NCI-H82 (cell line): ENCODE measurements at regions not wholly inside any gene's neighbourhood (a gene's known extent, or its start where the extent isn't known, plus 50 kb on each side); places are given as distances from the start of the nearest gene placed in this dataset.
"Not testable (repeated sequence)": the region's sequence is repeated elsewhere in the genome, so short reads cannot be mapped to it uniquely, and the experiment has no call there.

Source experiments
- DNase-seq: peaks from one replicate; lab custom pipeline; 2025; lab: John Stamatoyannopoulos, UW

DNA sequence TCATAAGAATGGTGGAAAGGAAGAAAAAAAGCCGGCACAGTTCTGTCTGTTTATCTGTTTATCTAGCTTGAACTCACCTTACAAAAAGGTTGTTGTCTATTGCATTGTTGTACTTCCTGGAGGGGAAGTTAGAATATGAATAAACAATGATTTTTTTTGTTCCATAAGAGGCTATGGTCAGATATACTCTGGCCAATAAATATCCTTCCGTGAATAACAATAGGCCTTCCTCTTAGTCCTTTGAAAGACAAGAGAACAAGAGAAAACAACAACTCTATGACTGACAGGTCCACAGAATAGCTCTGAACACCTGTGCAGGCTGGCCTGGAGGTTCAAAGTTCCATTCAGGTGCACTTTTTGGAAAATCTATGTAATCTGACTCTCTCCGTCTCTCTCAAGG, 192.8 kb upstream of the KRR1 start:
- no peak for DNase-seq

DNA sequence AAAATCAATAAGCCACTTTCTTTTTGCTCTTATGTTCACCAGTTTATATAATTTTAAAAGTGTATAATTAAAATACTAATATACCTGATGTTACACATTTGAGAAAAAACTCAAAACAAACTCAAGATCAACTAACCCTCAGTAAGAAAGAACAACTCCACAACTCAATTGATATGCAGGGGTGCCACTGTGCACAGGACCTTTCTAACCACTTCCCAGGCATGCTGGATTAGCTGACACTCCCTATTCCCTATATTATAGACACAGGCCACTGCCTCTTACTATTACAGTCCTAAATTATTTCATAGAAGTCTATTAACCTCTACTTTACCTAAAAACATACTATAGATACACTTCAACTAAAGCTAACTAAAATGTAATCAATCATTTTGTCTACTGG, 191.7 kb upstream of the KRR1 start:
- no peak for DNase-seq

DNA sequence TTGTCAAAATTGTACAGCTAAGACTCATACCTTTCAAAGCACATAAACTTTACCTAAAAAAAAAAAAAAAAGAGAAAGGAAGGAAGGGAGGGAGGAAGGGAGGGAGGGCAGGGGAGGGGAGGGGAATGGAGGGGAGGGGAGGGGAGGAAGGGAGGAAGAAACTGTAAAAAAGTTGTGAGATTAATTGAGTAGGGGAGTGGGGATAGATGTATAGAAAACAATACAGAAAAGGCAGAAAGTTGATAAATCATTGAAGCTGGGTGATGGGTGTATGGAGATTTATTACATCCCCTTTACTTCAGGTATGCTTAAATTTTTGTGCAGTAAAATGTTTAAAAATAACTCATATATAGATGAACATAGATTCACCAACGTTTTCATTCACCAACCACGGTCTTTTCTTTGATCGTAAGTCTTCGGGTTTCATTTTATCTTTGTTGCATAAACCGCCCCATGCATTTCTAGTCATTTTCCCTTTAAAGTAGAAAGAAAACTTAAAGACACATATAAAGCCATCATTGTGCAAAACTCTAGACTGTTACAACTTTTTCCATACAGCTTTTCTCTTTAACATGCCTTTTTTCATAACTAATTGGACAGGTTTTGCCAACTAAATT, 191.2 kb upstream of the KRR1 start:
- DNase-seq: no peak

DNA sequence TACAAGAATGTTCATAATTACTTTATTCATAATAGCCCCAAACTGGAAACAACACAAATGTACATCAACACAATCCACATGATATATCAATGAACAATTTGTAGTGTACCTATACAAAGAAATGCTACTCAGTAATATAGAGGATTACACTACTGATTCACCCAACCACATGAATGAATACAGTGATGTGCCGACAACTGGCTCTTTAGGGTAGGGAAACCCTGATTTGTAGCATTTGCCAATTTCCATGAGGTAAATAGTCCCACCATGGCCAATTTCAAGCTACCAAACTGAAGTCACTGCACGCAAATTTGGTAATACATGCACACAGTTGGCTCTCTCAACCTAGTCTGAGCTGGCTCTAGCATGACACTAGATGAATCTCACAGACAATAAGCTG, 190.4 kb upstream of the KRR1 start:
- DNase-seq: no peak

- no peak for DNase-seq
These were observed 188.5 kb upstream of the KRR1 start for GRCh38 chr12:75699728-75700496.

GRCh38 chr12:75699251-75699650, 187.8 kb upstream of the KRR1 start:
- DNase-seq: no peak

DNA sequence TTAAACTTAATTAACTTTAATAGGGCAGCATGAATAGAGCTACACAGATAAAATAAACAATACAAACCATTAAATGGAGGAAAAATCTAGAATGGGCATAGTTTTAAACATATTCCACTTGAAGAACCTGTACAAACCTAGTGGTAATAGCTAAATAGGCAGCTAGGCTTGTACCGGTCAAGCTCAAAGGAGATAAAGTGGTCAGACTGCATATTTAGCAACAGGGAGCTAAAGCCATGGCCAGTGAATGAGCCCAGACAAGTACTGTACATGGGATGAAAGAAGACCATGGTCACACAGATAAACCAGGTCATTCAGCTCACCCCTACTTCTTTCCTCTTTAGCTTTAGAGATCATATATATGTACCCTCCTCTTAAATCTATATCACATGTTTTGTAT, 186.6 kb upstream of the KRR1 start:
- no peak for DNase-seq

GRCh38 chr12:75695926-75696325, 184.5 kb upstream of the KRR1 start:
- no peak for DNase-seq

GRCh38 chr12:75694534-75695268, 183.3 kb upstream of the KRR1 start:
- no peak for DNase-seq

GRCh38 chr12:75692876-75693275, 181.5 kb upstream of the KRR1 start:
- no peak for DNase-seq

- no peak for DNase-seq
These were observed 179.0 kb upstream of the KRR1 start for GRCh38 chr12:75690296-75690955.

GRCh38 chr12:75686233-75686632, 174.8 kb upstream of the KRR1 start:
- not testable (repeated sequence) for DNase-seq

DNA sequence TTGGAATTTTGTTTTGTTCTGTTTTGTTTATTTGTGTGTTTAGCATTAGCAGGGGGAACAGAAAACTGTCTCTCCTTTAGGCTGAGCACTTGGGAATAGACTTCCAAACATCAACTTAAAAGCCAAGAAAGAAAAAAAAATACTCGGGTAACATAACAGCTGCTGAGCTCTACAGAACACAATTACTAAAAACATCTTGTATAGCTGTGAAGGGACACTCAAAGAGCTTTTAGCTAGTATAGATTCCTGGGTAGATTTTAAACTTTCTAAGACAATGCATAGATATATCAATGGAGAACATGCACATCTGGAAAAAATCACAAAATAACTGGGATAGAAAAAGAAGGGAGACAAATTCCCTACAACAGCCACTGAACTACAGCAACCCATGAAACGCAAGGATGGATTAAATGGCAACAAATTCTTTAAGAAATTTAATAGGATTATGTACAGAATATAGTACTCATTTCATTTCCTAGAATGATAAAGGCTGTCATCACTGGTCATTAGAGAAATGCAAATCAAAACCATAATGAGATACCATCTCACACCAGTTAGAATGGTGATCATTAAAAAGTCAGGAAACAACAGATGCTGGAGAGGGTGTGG, 174.3 kb upstream of the KRR1 start:
- DNase-seq: no peak

DNA sequence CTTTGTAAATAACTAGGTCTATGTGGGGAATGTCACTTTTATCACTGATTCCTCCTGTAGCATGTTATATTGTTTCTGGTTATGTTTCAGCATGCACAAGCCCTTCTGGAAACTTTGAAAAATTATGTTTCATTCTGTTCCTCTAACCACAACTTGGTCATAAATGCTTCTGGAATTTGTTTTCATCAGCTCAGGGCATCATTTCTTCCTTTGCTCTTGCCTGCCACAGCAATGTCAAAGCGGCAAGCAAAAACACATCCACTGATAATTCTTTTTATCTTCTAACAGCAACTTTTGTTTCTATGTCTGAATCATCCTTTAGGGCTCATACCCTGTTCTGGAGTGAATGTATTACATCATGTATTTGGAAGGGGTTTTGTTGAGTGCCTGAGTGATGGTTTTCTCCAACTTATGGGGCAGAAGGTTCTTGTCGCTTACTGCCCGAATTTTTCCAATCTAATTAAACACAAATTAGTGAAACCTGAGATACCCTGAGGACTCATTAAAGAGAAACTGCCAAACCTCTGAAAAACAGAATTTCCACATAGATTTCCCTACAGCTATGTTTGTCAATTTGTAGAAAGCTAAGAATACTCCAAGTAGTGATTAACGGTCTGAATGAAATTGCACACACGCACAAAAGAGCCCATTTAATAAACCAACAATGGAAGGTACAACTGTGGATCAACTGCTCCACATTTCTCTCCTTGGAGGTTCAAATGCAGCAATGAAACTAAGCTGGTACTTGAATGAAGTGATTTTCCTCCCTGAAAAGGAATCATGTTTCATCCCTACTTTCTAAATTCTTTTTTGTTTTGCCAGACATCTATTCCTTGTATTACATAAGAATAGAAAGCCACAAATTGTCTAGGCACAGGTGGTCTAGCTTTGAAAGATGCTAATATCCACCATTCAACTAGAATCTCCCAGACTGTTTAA, 173.5 kb upstream of the KRR1 start:
- no peak for DNase-seq

- not testable (repeated sequence) for DNase-seq
These were observed 172.7 kb upstream of the KRR1 start for GRCh38 chr12:75683995-75684586.

- no peak for DNase-seq
These were observed 171.8 kb upstream of the KRR1 start for GRCh38 chr12:75683220-75683619.

- DNase-seq: no peak
These were observed 166.1 kb upstream of the KRR1 start for GRCh38 chr12:75677522-75677921.

DNA sequence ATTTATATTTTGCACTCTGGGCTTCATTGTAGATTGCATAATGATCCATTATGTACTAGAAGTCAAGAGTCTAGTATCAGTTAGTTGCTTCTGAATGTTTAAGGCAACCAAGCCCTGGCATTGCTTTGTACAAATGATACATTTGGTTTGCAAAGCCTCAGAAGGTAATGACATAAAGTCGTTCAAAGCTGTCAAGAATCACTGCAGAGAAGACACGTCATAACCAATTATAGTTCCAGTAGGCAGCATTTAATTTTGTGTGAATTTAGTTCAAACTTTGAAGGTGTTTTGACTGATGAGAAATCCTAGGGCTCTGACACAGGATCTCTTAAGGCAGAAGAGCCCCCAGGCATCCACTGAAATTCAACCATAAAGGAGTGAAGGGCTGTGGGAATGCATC, 163.0 kb upstream of the KRR1 start:
- DNase-seq: no peak

GRCh38 chr12:75672200-75672599, 160.8 kb upstream of the KRR1 start:
- DNase-seq: peak; percentile 38

- DNase-seq: no peak
These were observed 158.8 kb upstream of the KRR1 start for GRCh38 chr12:75670216-75670615.

- DNase-seq: no peak
These were observed 155.5 kb upstream of the KRR1 start for GRCh38 chr12:75666939-75667334.
